H1 (cell line): ENCODE measurements at regions not wholly inside any gene's neighbourhood (a gene's known extent, or its start where the extent isn't known, plus 50 kb on each side); places are given as distances from the start of the nearest gene placed in this dataset.

Source experiments
- CTCF ChIA-PET: fragments of 300-600 bp; sonication (Branson Sonifier 250); formaldehyde crosslinking; loops from one replicate; lab custom pipeline; 2021; ENCODE audit not compliant: partially characterized antibody; lab: Charles Lee
- POLR2A ChIA-PET: fragments of 300-600 bp; sonication (Branson Sonifier 250); formaldehyde crosslinking; loops from one replicate; lab custom pipeline; 2021; ENCODE audit warnings: inconsistent platforms; ENCODE audit not compliant: partially characterized antibody; lab: Charles Lee
- DNase-seq, 2 experiments: peaks; one replicate each; pipeline versions ENCODE4 v3.0.0 to v3.0.0-alpha.2; 2010 to 2022; ENCODE audit warnings: low spot score in 2 of 2, low read depth in 1 of 2, mixed read lengths in 1 of 2
- FAIRE-seq: peaks from 2 replicates; lab custom pipeline; 2011; peaks lifted over from hg19 to GRCh38; lab: Jason Lieb, UNC
- H2AFZ ChIP-seq: 2 replicates; pipeline ENCODE4 v1.8.1; 2012; ENCODE audit warnings: low read length, inconsistent platforms
- H2AK5ac ChIP-seq: 2 replicates; pipeline ENCODE4 v1.6.1; 2013; ENCODE audit warnings: low read depth, low read length
- H2BK120ac ChIP-seq: replicated peaks from 2 replicates; pipeline ENCODE3; 2013; ENCODE audit warnings: low read depth, low read length, inconsistent platforms
- H2BK12ac ChIP-seq: 2 replicates; pipeline ENCODE4 v1.6.1; 2013; ENCODE audit warnings: low read depth, low read length
- H2BK15ac ChIP-seq: 2 replicates; pipeline ENCODE4 v1.6.1; 2013; ENCODE audit warnings: low read length
- H2BK20ac ChIP-seq: 2 replicates; pipeline ENCODE4 v1.6.1; 2013; ENCODE audit warnings: low read length
- H2BK5ac ChIP-seq: 2 replicates; pipeline ENCODE4 v1.6.1; 2013; ENCODE audit warnings: low read depth, low read length
- H3K14ac ChIP-seq: 2 replicates; pipeline ENCODE4 v1.6.1; 2013; ENCODE audit warnings: inconsistent platforms; ENCODE audit not compliant: insufficient read length
- H3K18ac ChIP-seq: 2 replicates; pipeline ENCODE4 v1.6.1; 2013; ENCODE audit warnings: low read length; ENCODE audit errors: extremely low read depth
- H3K23ac ChIP-seq: 2 replicates; pipeline ENCODE4 v1.6.1; 2013; ENCODE audit warnings: inconsistent platforms; ENCODE audit not compliant: insufficient read length
- H3K23me2 ChIP-seq: 2 replicates; pipeline ENCODE4 v1.6.1; 2013; ENCODE audit warnings: low read depth, low read length
- H3K27ac ChIP-seq: 2 replicates; pipeline ENCODE4 v1.6.1; 2011; ENCODE audit warnings: low read depth, low read length, inconsistent platforms
- H3K27me3 ChIP-seq, 4 experiments: replicated peaks in 1 of 4; 1 replicate in 1 of 4; 2 replicates in 3 of 4; pipeline versions ENCODE4 v1.6.1 to v1.8.1; 2011 to 2013; ENCODE audit warnings: low read length in 3 of 4, mild to moderate bottlenecking in 3 of 4, inconsistent platforms in 2 of 4, mixed read lengths in 2 of 4, moderate library complexity in 1 of 4; ENCODE audit not compliant: control insufficient read depth in 3 of 4, insufficient read depth in 3 of 4; ENCODE audit errors: extremely low read depth in 1 of 4
- H3K36me3 ChIP-seq, 4 experiments: 2 replicates each; pipeline versions ENCODE4 v1.6.1 to v1.8.1; 2011 to 2013; ENCODE audit warnings: mild to moderate bottlenecking in 4 of 4, low read length in 3 of 4, moderate library complexity in 2 of 4, control low read depth in 1 of 4, inconsistent platforms in 1 of 4; ENCODE audit not compliant: insufficient read depth in 4 of 4, control insufficient read depth in 2 of 4
- H3K4ac ChIP-seq: replicated peaks from 2 replicates; pipeline ENCODE3; 2013; ENCODE audit warnings: low read length, low read depth, mixed read lengths, inconsistent platforms; ENCODE audit not compliant: insufficient read length
- H3K4me1 ChIP-seq, 4 experiments: replicated peaks in 1 of 4; 1 replicate in 1 of 4; 2 replicates in 3 of 4; pipeline versions ENCODE4 v1.6.1 to v1.8.1; 2011 to 2013; ENCODE audit warnings: low read length in 3 of 4, inconsistent platforms in 2 of 4, mixed read lengths in 1 of 4; ENCODE audit not compliant: insufficient read depth in 4 of 4, control insufficient read depth in 3 of 4
- H3K4me2 ChIP-seq, 2 experiments: 2 replicates each; pipeline versions ENCODE4 v1.6.1 to v1.8.1; 2011 to 2013; ENCODE audit warnings: low read depth in 2 of 2, low read length in 2 of 2, control low read depth in 1 of 2, inconsistent platforms in 1 of 2, mild to moderate bottlenecking in 1 of 2; ENCODE audit not compliant: insufficient read depth in 1 of 2
- H3K4me3 ChIP-seq, 4 experiments: fragments of 200-600, 300-600 bp in 1 of 4; sonication (generic), shearing (Covaris generic), sonication (Bioruptor Twin) in 1 of 4; 2 replicates each; pipeline versions ENCODE4 v1.5.1 to v1.8.1; 2011 to 2016; ENCODE audit warnings: low read length in 4 of 4, low read depth in 3 of 4, control low read depth in 2 of 4, inconsistent platforms in 2 of 4, mild to moderate bottlenecking in 2 of 4, mixed read lengths in 1 of 4, moderate library complexity in 1 of 4; ENCODE audit not compliant: insufficient read depth in 2 of 4; ENCODE audit errors: extremely low read depth in 1 of 4
- H3K56ac ChIP-seq: replicated peaks from 2 replicates; pipeline ENCODE3; 2013; ENCODE audit warnings: low read depth, mild to moderate bottlenecking, mixed read lengths, low read length, inconsistent platforms; ENCODE audit not compliant: insufficient read length
- H3K79me1 ChIP-seq: 2 replicates; pipeline ENCODE4 v1.6.1; 2013; ENCODE audit warnings: low read depth, low read length, control low read depth
- H3K79me2 ChIP-seq, 2 experiments: 2 replicates each; pipeline versions ENCODE4 v1.6.1 to v1.8.1; 2012 to 2013; ENCODE audit warnings: low read length in 2 of 2, mild to moderate bottlenecking in 2 of 2, inconsistent platforms in 1 of 2; ENCODE audit not compliant: insufficient read depth in 2 of 2, control insufficient read depth in 1 of 2
- H3K9ac ChIP-seq, 4 experiments: replicated peaks in 1 of 4; 1 replicate in 1 of 4; 2 replicates in 3 of 4; pipeline versions ENCODE4 v1.6.1 to v1.8.1; 2011 to 2013; ENCODE audit warnings: low read depth in 3 of 4, low read length in 3 of 4, control low read depth in 2 of 4, mild to moderate bottlenecking in 2 of 4, moderate library complexity in 2 of 4, inconsistent platforms in 1 of 4; ENCODE audit errors: extremely low read depth in 1 of 4
- H3K9me3 ChIP-seq, 2 experiments: 2 replicates each; pipeline versions ENCODE4 v1.6.1 to v1.8.1; 2012 to 2013; ENCODE audit warnings: mild to moderate bottlenecking in 2 of 2, moderate library complexity in 2 of 2, control low read depth in 1 of 2, inconsistent platforms in 1 of 2, low read depth in 1 of 2, low read length in 1 of 2, mixed read lengths in 1 of 2; ENCODE audit not compliant: insufficient read depth in 2 of 2
- H4K20me1 ChIP-seq, 2 experiments: replicated peaks in 1 of 2; 2 replicates each; pipeline versions ENCODE3 to v1.8.1; 2011 to 2013; ENCODE audit warnings: inconsistent platforms in 2 of 2, low read length in 2 of 2, mild to moderate bottlenecking in 1 of 2; ENCODE audit not compliant: insufficient read depth in 2 of 2, control insufficient read depth in 1 of 2
- H4K5ac ChIP-seq: 2 replicates; pipeline ENCODE4 v1.6.1; 2013; ENCODE audit warnings: low read length, low read depth, mixed read lengths, inconsistent platforms; ENCODE audit not compliant: insufficient read length
- H4K8ac ChIP-seq: 2 replicates; pipeline ENCODE4 v1.8.0; 2013; ENCODE audit warnings: mild to moderate bottlenecking, moderate library complexity, low read length, inconsistent platforms; ENCODE audit not compliant: insufficient read depth; ENCODE audit errors: extremely low read depth
- H4K91ac ChIP-seq: replicated peaks from 2 replicates; pipeline ENCODE3; 2013; ENCODE audit warnings: low read length, mixed read lengths, inconsistent platforms; ENCODE audit not compliant: insufficient read length
- CBX5 ChIP-seq: fragments of 300-800, 300-1000 bp; sonication (generic); IDR thresholded peaks from 2 replicates; pipeline ENCODE4 v1.7.1; 2016; ENCODE audit warnings: antibody characterized with exemption, low read length, low read depth
- CBX8 ChIP-seq: fragments of 300-800, 300-1000 bp; sonication (generic); IDR thresholded peaks from 2 replicates; pipeline ENCODE4 v1.7.1; 2016; ENCODE audit warnings: low read depth, low read length, borderline replicate concordance
- CHD1 ChIP-seq: IDR thresholded peaks from 2 replicates; pipeline ENCODE4 v1.6.1; 2012; ENCODE audit warnings: low read depth, low read length, improper control_type of control experiment
- GABPA ChIP-seq: IDR thresholded peaks from 2 replicates; pipeline ENCODE4 v1.6.1; 2011; ENCODE audit warnings: mild to moderate bottlenecking, low read length, moderate library complexity, borderline replicate concordance; ENCODE audit not compliant: insufficient read depth
- GTF2F1 ChIP-seq: IDR thresholded peaks from 2 replicates; pipeline ENCODE4 v1.6.1; 2012; ENCODE audit warnings: low read depth, low read length, improper control_type of control experiment, borderline replicate concordance
- KDM5A ChIP-seq: fragments of 200-600 bp; IDR thresholded peaks from 2 replicates; pipeline ENCODE4 v1.7.1; 2012; ENCODE audit warnings: mild to moderate bottlenecking, low read length, inconsistent platforms, mixed read lengths
- SIX5 ChIP-seq: IDR thresholded peaks from 2 replicates; pipeline ENCODE4 v1.6.1; 2011; ENCODE audit warnings: mild to moderate bottlenecking, low read depth, low read length
- SUZ12 ChIP-seq: fragments of 200-600 bp; sonication (generic); IDR thresholded peaks from 2 replicates; pipeline ENCODE4 v1.6.1; 2012; ENCODE audit warnings: mild to moderate bottlenecking, inconsistent platforms, low read length, moderate library complexity, mixed read lengths
- WGBS, 2 experiments: shearing (Covaris generic) in 1 of 2; methylation state at CpG; one replicate each; pipeline versions ENCODE4 v1.1.6 to v1.1.7; 2013 to 2015; ENCODE audit warnings: low lambda C conversion rate in 2 of 2, mixed read lengths in 2 of 2, inconsistent platforms in 1 of 2, low coverage in 1 of 2, missing lambda C conversion rate in 1 of 2; ENCODE audit not compliant: insufficient replicate concordance in 2 of 2, insufficient coverage in 1 of 2, insufficient read length in 1 of 2; ENCODE audit errors: extremely low coverage in 1 of 2, missing lambda C conversion rate in 1 of 2; 5-methylcytosine and 5-hydroxymethylcytosine counted together
- TF ChIP-seq, protein P1 (sequence below): IDR thresholded peaks from 2 replicates; pipeline ENCODE4 v1.6.1; 2012; ENCODE audit warnings: inconsistent platforms
- TF ChIP-seq, protein P2 (sequence below): IDR thresholded peaks from 2 replicates; pipeline ENCODE4 v1.6.1; 2011; ENCODE audit warnings: low read depth, mild to moderate bottlenecking, low read length; ENCODE audit not compliant: insufficient read depth
- TF ChIP-seq, protein P3 (sequence below), 3 experiments: IDR thresholded peaks; 1 replicate in 2 of 3; 2 replicates in 1 of 3; pipeline versions ENCODE4 v1.5.1 to v1.6.1; 2011; ENCODE audit warnings: low read length in 3 of 3, mild to moderate bottlenecking in 3 of 3, inconsistent platforms in 2 of 3, low read depth in 1 of 3, moderate library complexity in 1 of 3; ENCODE audit not compliant: insufficient read depth in 1 of 3; ENCODE audit errors: control extremely low read depth in 1 of 3

DNA sequence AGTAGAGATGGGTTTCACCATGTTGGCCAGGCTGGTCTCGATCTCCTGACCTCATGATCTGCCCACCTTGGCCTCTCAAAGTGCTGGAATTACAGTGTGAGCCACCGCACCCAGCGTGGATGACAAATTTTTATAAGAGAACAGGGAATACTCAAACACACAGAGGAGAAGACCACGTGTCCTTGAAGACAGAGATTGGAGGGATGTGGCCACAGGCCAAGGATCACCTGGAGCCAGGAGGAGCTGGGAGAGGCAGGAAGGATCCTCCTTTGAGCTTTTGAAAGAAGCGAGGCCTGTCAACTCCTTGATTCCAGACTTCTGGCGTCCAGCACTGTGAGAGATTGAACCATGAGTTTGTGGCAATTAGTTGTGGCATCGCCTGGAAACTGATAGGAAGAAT is 1049.5 kb downstream of the TBC1D22A start:
- H2AK5ac ChIP-seq = no peak overlapping the region
- H3K56ac ChIP-seq = no peak overlapping the region
- no peak overlapping the region for H4K91ac ChIP-seq
- no peak overlapping the region for H3K9ac ChIP-seq
- no peak overlapping the region for H2BK20ac ChIP-seq
- H3K4me3 ChIP-seq = no peak overlapping the region
- no peak overlapping the region for H2BK12ac ChIP-seq
- H3K27ac ChIP-seq = no peak overlapping the region
- H4K8ac ChIP-seq = no peak overlapping the region
- DNase-seq (no peak), FAIRE-seq (no peak)
- no peaks in the 10 kb centered on the region for H3K27me3 ChIP-seq
- H3K18ac ChIP-seq = no peak overlapping the region
- H3K36me3 ChIP-seq = peaks cover 0 to 3% (median 0%) of the 10 kb centered on the region in 4 experiments; a peak in 1 of 8 replicates
- 92% methylated on average over 6 of the region's 7 CpGs; no CpG with 5 or more reads in 1 of the 2 experiments for WGBS, 2 experiments
- no peak overlapping the region for H2BK120ac ChIP-seq
- CTCF ChIA-PET = interaction anchor here (0.8 kb wide), 1 partner anchor 22 kb away, joined by 3 read pairs; no protein-coding TSS in a partner anchor
- no peaks in the 10 kb centered on the region for H3K79me2 ChIP-seq
- H3K4me2 ChIP-seq = no peak overlapping the region
- H2AFZ ChIP-seq = no peak overlapping the region
- peaks cover 0 to 9% (median 2%) of the 10 kb centered on the region in 4 experiments; a peak in 3 of 7 replicates for H3K4me1 ChIP-seq
- POLR2A ChIA-PET = no interaction called here
- H3K23ac ChIP-seq = no peak overlapping the region
- no peak overlapping the region for H3K4ac ChIP-seq
- H3K79me1 ChIP-seq = no peaks in the 10 kb centered on the region
- peaks cover 0 to 1% of the 10 kb centered on the region in 2 experiments for H4K20me1 ChIP-seq
- H2BK15ac ChIP-seq = no peak overlapping the region
- H3K23me2 ChIP-seq = peaks cover 11% of the 10 kb centered on the region
- H3K9me3 ChIP-seq = peaks cover 5 to 6% of the 10 kb centered on the region in 2 experiments
- H4K5ac ChIP-seq = no peak overlapping the region
- H2BK5ac ChIP-seq = no peak overlapping the region
- H3K14ac ChIP-seq = no peak overlapping the region
- TF ChIP-seq, protein P1, sequence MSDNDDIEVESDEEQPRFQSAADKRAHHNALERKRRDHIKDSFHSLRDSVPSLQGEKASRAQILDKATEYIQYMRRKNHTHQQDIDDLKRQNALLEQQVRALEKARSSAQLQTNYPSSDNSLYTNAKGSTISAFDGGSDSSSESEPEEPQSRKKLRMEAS = no peak
- TF ChIP-seq GABPA = no peak
- TF ChIP-seq CBX5 = no peak
- TF ChIP-seq, protein P2, sequence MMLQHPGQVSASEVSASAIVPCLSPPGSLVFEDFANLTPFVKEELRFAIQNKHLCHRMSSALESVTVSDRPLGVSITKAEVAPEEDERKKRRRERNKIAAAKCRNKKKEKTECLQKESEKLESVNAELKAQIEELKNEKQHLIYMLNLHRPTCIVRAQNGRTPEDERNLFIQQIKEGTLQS = no peak
- TF ChIP-seq CBX8 = no peak
- TF ChIP-seq SIX5 = no peak
- TF ChIP-seq SUZ12 = no peak
- no peak for TF ChIP-seq KDM5A
- TF ChIP-seq CHD1 = no peak
- TF ChIP-seq, protein P3, sequence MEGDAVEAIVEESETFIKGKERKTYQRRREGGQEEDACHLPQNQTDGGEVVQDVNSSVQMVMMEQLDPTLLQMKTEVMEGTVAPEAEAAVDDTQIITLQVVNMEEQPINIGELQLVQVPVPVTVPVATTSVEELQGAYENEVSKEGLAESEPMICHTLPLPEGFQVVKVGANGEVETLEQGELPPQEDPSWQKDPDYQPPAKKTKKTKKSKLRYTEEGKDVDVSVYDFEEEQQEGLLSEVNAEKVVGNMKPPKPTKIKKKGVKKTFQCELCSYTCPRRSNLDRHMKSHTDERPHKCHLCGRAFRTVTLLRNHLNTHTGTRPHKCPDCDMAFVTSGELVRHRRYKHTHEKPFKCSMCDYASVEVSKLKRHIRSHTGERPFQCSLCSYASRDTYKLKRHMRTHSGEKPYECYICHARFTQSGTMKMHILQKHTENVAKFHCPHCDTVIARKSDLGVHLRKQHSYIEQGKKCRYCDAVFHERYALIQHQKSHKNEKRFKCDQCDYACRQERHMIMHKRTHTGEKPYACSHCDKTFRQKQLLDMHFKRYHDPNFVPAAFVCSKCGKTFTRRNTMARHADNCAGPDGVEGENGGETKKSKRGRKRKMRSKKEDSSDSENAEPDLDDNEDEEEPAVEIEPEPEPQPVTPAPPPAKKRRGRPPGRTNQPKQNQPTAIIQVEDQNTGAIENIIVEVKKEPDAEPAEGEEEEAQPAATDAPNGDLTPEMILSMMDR (IDR thresholded peaks at IDR 0.05; ENCODE audit: control extremely low read depth in 1 of 3, insufficient read depth in 1 of 3, low read depth in 1 of 3, low read length in 3 of 3) = no peak
- TF ChIP-seq GTF2F1 = no peak
